ENCODE measurements at regions not wholly inside any gene's neighbourhood (a gene's known extent, or its start where the extent isn't known, plus 50 kb on each side); places are given as distances from the start of the nearest gene placed in this dataset.

GRCh38 chr4:138736362-138736761 lies 279.2 kb upstream of the NOCT start:
- no peak for TF ChIP-seq CTCF (conservative IDR thresholded peaks at IDR 0.05 in 1 of 2, IDR thresholded peaks at IDR 0.05 in 1 of 2; ENCODE audit: extremely low read depth in 1 of 2, insufficient read depth in 1 of 2, low read depth in 1 of 2, low read length in 2 of 2)
- TF ChIP-seq EZH2 (IDR thresholded peaks at IDR 0.05; ENCODE audit: borderline replicate concordance, low read length): no peak
